OCI-LY3 (cell line): ENCODE measurements at regions not wholly inside any gene's neighbourhood (a gene's known extent, or its start where the extent isn't known, plus 50 kb on each side); places are given as distances from the start of the nearest gene placed in this dataset.
"Not testable (repeated sequence)": the region's sequence is repeated elsewhere in the genome, so short reads cannot be mapped to it uniquely, and the experiment has no call there.

Source experiments
- H2AFZ ChIP-seq: fragments of 200-600, 300-600 bp; shearing (Covaris generic); 2 replicates; pipeline ENCODE4 v1.6.0; 2014; ENCODE audit warnings: antibody characterized with exemption, low read depth, low read length
- H3K27ac ChIP-seq: fragments of 200-600, 300-600 bp; sonication (generic); 2 replicates; pipeline ENCODE4 v1.5.1; 2014; ENCODE audit warnings: mild to moderate bottlenecking, low read length, moderate library complexity, mixed read lengths
- H3K27me3 ChIP-seq: fragments of 200-600, 300-600 bp; sonication (generic); 2 replicates; pipeline ENCODE4 v1.6.1; 2014; ENCODE audit warnings: low read depth, low read length, mixed read lengths
- H3K36me3 ChIP-seq: fragments of 200-600, 300-600 bp; sonication (generic); replicated peaks from 2 replicates; pipeline ENCODE3; 2014; ENCODE audit warnings: low read depth, low read length, mixed read lengths
- H3K4me1 ChIP-seq: fragments of 300-600, 200-600 bp; sonication (generic); 2 replicates; pipeline ENCODE4 v1.6.1; 2014; ENCODE audit warnings: low read length, mixed read lengths
- H3K4me2 ChIP-seq: fragments of 200-600, 300-600 bp; sonication (generic); 2 replicates; pipeline ENCODE4 v1.6.1; 2014; ENCODE audit warnings: low read length, mixed read lengths
- H3K4me3 ChIP-seq: fragments of 300-600, 200-600 bp; sonication (generic); 2 replicates; pipeline ENCODE4 v1.5.1; 2014; ENCODE audit warnings: antibody characterized with exemption, mild to moderate bottlenecking, low read length, moderate library complexity
- H3K79me2 ChIP-seq: fragments of 300-600, 200-600 bp; shearing (Covaris generic); 2 replicates; pipeline ENCODE4 v1.6.1; 2014; ENCODE audit warnings: mild to moderate bottlenecking, low read length, mixed read lengths
- H3K9ac ChIP-seq: fragments of 300-600, 200-600 bp; shearing (Covaris generic); 2 replicates; pipeline ENCODE4 v1.6.0; 2014; ENCODE audit warnings: mild to moderate bottlenecking, low read length, moderate library complexity
- H3K9me3 ChIP-seq: fragments of 200-600, 300-600 bp; shearing (Covaris generic); 2 replicates; pipeline ENCODE4 v1.6.1; 2014; ENCODE audit warnings: low read length, mixed read lengths; ENCODE audit not compliant: insufficient read depth
- H4K20me1 ChIP-seq: fragments of 200-600, 300-600 bp; sonication (generic); 2 replicates; pipeline ENCODE4 v1.6.1; 2016; ENCODE audit warnings: low read length, mixed read lengths; ENCODE audit not compliant: insufficient read depth
- EZH2phosphoT487 ChIP-seq: fragments of 200-600 bp; shearing (Covaris generic); IDR thresholded peaks from 2 replicates; pipeline ENCODE4 v1.6.1; 2018; ENCODE audit warnings: antibody characterized with exemption, mixed run types, low read depth
- TF ChIP-seq, protein P1 (sequence below): fragments of 200-600, 300-600 bp; sonication (generic); IDR thresholded peaks from 2 replicates; pipeline ENCODE4 v1.5.1; 2014; ENCODE audit warnings: antibody characterized with exemption, low read length, low read depth

DNA sequence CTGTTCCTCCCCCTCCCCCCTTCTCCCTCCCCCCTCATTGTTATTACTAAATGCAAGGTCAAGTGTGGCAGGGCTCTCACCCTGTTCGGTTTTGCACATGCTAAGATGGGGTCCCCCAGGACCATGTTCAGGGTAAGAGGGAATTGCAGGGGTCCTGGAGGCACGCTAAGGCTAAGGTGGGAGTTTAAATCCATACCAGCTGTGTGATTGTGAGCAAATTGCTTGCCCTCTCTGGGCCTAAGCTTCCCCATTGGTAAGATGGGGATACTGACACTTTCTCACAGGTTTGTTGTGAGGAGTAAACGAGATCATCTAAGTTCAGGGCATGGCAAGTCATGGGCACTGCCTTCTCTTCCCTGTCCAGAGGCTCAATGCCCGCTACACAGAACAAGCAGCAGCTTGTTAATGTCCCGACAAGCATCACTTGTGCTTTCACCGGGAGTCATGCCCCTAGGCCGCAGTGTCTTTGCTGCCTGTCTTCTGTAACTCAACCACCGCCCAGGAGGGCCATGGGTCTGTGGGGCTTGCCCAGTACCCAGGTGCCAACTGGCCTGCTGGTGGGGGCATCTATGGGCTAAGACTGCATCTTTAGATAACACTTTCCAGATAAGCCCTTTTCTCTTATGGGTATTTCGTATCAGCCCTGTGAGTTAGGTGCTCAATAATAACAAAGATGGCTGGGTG, 279.1 kb downstream of the MYCN start:
- Histone ChIP-seq H3K27me3 (0 out of 2 replicates have a peak, but pooled peaks cover 14% of the 10 kb centered on the region), H3K9ac (no peak overlapping the region), H3K4me3 (no peak overlapping the region), H3K36me3 (no peaks in the 10 kb centered on the region), H3K9me3 (no peaks in the 10 kb centered on the region), H3K79me2 (no peaks in the 10 kb centered on the region), H3K4me1 (no peaks in the 10 kb centered on the region), H4K20me1 (no peaks in the 10 kb centered on the region), H2AFZ (no peak overlapping the region), H3K27ac (no peak overlapping the region), H3K4me2 (no peak overlapping the region)
- TF ChIP-seq, protein P1, sequence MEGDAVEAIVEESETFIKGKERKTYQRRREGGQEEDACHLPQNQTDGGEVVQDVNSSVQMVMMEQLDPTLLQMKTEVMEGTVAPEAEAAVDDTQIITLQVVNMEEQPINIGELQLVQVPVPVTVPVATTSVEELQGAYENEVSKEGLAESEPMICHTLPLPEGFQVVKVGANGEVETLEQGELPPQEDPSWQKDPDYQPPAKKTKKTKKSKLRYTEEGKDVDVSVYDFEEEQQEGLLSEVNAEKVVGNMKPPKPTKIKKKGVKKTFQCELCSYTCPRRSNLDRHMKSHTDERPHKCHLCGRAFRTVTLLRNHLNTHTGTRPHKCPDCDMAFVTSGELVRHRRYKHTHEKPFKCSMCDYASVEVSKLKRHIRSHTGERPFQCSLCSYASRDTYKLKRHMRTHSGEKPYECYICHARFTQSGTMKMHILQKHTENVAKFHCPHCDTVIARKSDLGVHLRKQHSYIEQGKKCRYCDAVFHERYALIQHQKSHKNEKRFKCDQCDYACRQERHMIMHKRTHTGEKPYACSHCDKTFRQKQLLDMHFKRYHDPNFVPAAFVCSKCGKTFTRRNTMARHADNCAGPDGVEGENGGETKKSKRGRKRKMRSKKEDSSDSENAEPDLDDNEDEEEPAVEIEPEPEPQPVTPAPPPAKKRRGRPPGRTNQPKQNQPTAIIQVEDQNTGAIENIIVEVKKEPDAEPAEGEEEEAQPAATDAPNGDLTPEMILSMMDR = no peak
- TF ChIP-seq EZH2phosphoT487 = no peak

DNA sequence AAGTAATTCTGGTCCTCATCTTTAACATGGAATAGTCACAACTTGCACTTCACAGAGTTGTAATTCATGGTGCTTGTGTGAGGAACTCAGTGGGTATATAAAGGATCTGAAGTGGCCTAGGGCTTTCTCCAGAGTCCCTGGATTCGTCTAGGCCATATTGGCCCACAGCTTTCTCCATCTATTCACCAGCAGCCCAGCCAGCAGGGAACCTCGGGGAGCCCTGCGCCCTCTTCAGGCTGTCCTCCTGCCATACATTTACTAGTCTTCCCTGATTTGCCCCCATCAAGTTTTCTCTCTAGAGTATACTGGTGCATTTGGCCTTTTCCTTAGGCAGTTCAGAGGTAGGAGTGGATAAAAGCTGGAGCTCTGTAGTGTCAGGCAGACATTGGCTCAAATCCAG, 278.3 kb downstream of the MYCN start:
- H3K9me3 ChIP-seq = no peaks in the 10 kb centered on the region
- no peak overlapping the region for H3K9ac ChIP-seq
- no peak overlapping the region for H3K4me3 ChIP-seq
- no peaks in the 10 kb centered on the region for H3K4me1 ChIP-seq
- H3K27me3 ChIP-seq = 0 out of 2 replicates have a peak, but pooled peaks cover 10% of the 10 kb centered on the region
- no peaks in the 10 kb centered on the region for H4K20me1 ChIP-seq
- H2AFZ ChIP-seq = no peak overlapping the region
- no peak overlapping the region for H3K27ac ChIP-seq
- no peaks in the 10 kb centered on the region for H3K79me2 ChIP-seq
- H3K4me2 ChIP-seq = no peak overlapping the region
- no peaks in the 10 kb centered on the region for H3K36me3 ChIP-seq
- TF ChIP-seq EZH2phosphoT487 = no peak
- TF ChIP-seq, protein P1 = peak; percentile 45

DNA sequence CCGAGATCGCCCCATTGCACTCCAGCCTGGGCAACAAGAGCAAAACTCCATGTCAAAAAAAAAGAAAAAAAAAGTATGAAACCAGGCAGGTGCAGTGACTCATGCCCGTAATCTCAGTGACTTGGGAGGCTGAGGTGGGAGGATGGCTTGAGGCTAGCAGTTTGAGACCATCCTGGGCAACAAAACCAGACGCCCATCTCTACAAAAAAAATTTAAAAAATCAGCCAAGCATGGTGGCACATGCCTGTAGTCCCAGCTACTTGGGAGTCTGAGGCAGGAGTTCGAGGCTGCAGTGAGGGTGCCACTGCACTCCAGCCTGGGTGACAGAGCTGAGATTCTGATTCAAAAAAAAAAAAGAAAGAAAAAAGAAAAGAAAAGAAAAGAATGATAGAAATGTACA, 277.8 kb downstream of the MYCN start:
- no peaks in the 10 kb centered on the region for H3K79me2 ChIP-seq
- H3K27me3 ChIP-seq = 0 out of 2 replicates have a peak, but pooled peaks cover 6% of the 10 kb centered on the region
- H3K9me3 ChIP-seq = no peaks in the 10 kb centered on the region
- no peaks in the 10 kb centered on the region for H4K20me1 ChIP-seq
- no peak overlapping the region for H3K4me3 ChIP-seq
- no peak overlapping the region for H3K4me2 ChIP-seq
- H3K27ac ChIP-seq = no peak overlapping the region
- H2AFZ ChIP-seq = no peak overlapping the region
- no peaks in the 10 kb centered on the region for H3K36me3 ChIP-seq
- no peak for TF ChIP-seq EZH2phosphoT487
- TF ChIP-seq, protein P1 = no peak
- H3K9ac ChIP-seq = no peak overlapping the region
- H3K4me1 ChIP-seq = no peaks in the 10 kb centered on the region

DNA sequence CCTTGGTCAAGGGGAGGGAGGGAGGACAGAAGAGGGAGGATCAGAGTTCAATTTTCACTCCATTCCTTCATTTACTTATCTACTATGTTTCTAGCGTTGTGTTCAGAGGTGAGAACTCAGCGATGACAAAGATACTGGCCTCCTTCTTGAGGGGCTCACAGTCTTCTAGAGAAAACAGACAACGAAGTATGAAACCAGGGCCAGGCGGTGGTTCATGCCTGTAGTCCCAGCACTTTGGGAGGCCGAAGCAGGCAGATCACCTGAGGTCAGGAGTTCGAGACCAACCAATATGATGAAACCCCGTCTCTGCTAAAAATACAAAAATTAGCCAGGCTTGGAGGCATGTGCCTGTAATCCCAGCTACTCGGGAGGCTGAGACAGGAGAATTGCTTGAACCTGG, 277.4 kb downstream of the MYCN start:
- H3K79me2 ChIP-seq, H3K27ac ChIP-seq, H3K9me3 ChIP-seq, H3K27me3 ChIP-seq, H3K4me2 ChIP-seq, H4K20me1 ChIP-seq, H2AFZ ChIP-seq, H3K4me3 ChIP-seq, H3K9ac ChIP-seq, H3K4me1 ChIP-seq, H3K36me3 ChIP-seq: not testable (repeated sequence)
